SK-N-SH treated with all-trans-retinoic acid at 6 μM for 48 hours (cell line): ENCODE measurements at regions not wholly inside any gene's neighbourhood (a gene's known extent, or its start where the extent isn't known, plus 50 kb on each side); places are given as distances from the start of the nearest gene placed in this dataset.

ENCODE experiments used
- ATAC-seq: fragments of 200-7000 bp; cut with Tn5 transposase; 3 replicates; pipeline ENCODE4 v1.9.1; 2020; ENCODE audit warnings: mild to moderate bottlenecking, moderate library complexity
- ARNTL ChIP-seq: fragments of 450-650 bp; formaldehyde crosslinking; IDR thresholded peaks from 2 replicates; pipeline ENCODE4 v1.5.0; 2020; ENCODE audit warnings: low read depth, mild to moderate bottlenecking, moderate library complexity, borderline replicate concordance
- BACH2 ChIP-seq: fragments of 250-450 bp; sonication (Bioruptor Pico); IDR thresholded peaks from 2 replicates; pipeline ENCODE4 v1.9.0; 2021; ENCODE audit warnings: mild to moderate bottlenecking, borderline replicate concordance
- CREB5 ChIP-seq: fragments of 250-450 bp; sonication (Bioruptor Pico); IDR thresholded peaks from 2 replicates; pipeline ENCODE4 v1.5.1; 2020; ENCODE audit warnings: low read depth, mild to moderate bottlenecking, moderate library complexity
- CSDC2 ChIP-seq: fragments of 250-450 bp; sonication (Bioruptor Pico); IDR thresholded peaks from 2 replicates; pipeline ENCODE4 v1.5.0; 2020; ENCODE audit warnings: mild to moderate bottlenecking, moderate library complexity
- ESRRG ChIP-seq: fragments of 250-450 bp; sonication (Bioruptor Pico); IDR thresholded peaks from 2 replicates; pipeline ENCODE4 v1.6.1; 2021; ENCODE audit warnings: mild to moderate bottlenecking
- GLIS3 ChIP-seq: fragments of 250-450 bp; sonication (Bioruptor Pico); IDR thresholded peaks from 2 replicates; pipeline ENCODE4 v1.5.0; 2020; ENCODE audit warnings: mild to moderate bottlenecking, moderate library complexity
- POU6F1 ChIP-seq: fragments of 250-450 bp; sonication (Bioruptor Pico); IDR thresholded peaks from 2 replicates; pipeline ENCODE4 v1.8.0; 2021; ENCODE audit warnings: low read depth, mild to moderate bottlenecking, moderate library complexity, borderline replicate concordance
- PPARA ChIP-seq: fragments of 250-450 bp; sonication (Bioruptor Pico); IDR thresholded peaks from 2 replicates; pipeline ENCODE4 v1.5.0; 2020; ENCODE audit warnings: mild to moderate bottlenecking, borderline replicate concordance
- RARB ChIP-seq: fragments of 250-450 bp; sonication (Bioruptor Pico); IDR thresholded peaks from 2 replicates; pipeline ENCODE4 v1.8.0; 2021; ENCODE audit warnings: mild to moderate bottlenecking, moderate library complexity
- SNAI2 ChIP-seq: fragments of 250-450 bp; sonication (Bioruptor Pico); IDR thresholded peaks from 2 replicates; pipeline ENCODE4 v1.5.0; 2020; ENCODE audit warnings: mild to moderate bottlenecking, moderate library complexity
- TCF4 ChIP-seq: fragments of 250-450 bp; sonication (Bioruptor Pico); IDR thresholded peaks from 2 replicates; pipeline ENCODE4 v1.8.0; 2021; ENCODE audit warnings: mild to moderate bottlenecking, moderate library complexity, borderline replicate concordance
- TSHZ2 ChIP-seq: fragments of 250-450 bp; sonication (Bioruptor Pico); IDR thresholded peaks from 2 replicates; pipeline ENCODE4 v1.5.0; 2020; ENCODE audit warnings: mild to moderate bottlenecking, moderate library complexity
- ZC3H10 ChIP-seq: fragments of 250-450 bp; sonication (Bioruptor Pico); IDR thresholded peaks from 2 replicates; pipeline ENCODE4 v1.5.1; 2021; ENCODE audit warnings: mild to moderate bottlenecking, moderate library complexity
- ZFP3 ChIP-seq: fragments of 250-450 bp; sonication (Bioruptor Pico); IDR thresholded peaks from 2 replicates; pipeline ENCODE4 v1.5.0; 2020; ENCODE audit warnings: mild to moderate bottlenecking, moderate library complexity
- ZNF565 ChIP-seq: fragments of 450-650 bp; formaldehyde crosslinking; conservative IDR thresholded peaks from 2 replicates; pipeline ENCODE4 v1.5.0; 2020; ENCODE audit warnings: low read depth, mild to moderate bottlenecking, moderate library complexity
- ZNF70 ChIP-seq: fragments of 450-650 bp; formaldehyde crosslinking; IDR thresholded peaks from 2 replicates; pipeline ENCODE4 v1.5.0; 2020; ENCODE audit warnings: mild to moderate bottlenecking, moderate library complexity
- TF ChIP-seq, protein P1 (sequence below): fragments of 250-450 bp; sonication (Bioruptor Pico); IDR thresholded peaks from 2 replicates; pipeline ENCODE4 v1.8.0; 2020; ENCODE audit warnings: mild to moderate bottlenecking, moderate library complexity, borderline replicate concordance
- TF ChIP-seq, protein P2 (sequence below): fragments of 250-450 bp; sonication (Bioruptor Pico); IDR thresholded peaks from 2 replicates; pipeline ENCODE4 v1.5.1; 2021; ENCODE audit warnings: mild to moderate bottlenecking, moderate library complexity

DNA sequence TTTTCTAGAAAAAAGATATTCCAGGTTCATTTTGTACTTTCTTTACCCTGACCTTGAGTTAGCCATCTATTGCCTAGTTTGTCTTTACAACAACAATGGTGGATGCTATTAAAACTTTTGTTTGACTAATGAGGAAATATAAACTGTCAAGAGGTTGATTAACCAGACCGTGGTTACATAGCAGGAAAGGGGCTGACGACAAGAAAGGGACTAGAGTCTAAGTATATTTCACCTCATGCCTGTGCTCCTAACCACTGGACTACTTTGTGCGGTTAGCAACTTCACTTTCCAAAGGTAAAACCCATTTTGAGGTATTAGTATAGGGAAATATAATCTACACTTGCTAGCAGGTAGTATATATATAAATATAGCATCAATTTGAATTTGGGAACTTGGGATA, 327.1 kb downstream of the SATB1 start (continued):
- TF ChIP-seq, protein P1, sequence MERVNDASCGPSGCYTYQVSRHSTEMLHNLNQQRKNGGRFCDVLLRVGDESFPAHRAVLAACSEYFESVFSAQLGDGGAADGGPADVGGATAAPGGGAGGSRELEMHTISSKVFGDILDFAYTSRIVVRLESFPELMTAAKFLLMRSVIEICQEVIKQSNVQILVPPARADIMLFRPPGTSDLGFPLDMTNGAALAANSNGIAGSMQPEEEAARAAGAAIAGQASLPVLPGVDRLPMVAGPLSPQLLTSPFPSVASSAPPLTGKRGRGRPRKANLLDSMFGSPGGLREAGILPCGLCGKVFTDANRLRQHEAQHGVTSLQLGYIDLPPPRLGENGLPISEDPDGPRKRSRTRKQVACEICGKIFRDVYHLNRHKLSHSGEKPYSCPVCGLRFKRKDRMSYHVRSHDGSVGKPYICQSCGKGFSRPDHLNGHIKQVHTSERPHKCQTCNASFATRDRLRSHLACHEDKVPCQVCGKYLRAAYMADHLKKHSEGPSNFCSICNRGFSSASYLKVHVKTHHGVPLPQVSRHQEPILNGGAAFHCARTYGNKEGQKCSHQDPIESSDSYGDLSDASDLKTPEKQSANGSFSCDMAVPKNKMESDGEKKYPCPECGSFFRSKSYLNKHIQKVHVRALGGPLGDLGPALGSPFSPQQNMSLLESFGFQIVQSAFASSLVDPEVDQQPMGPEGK (CRISPR knock-in tag) = no peak

- no peak for ATAC-seq
- TF ChIP-seq CSDC2 (CRISPR knock-in tag) (no peak), RARB (CRISPR knock-in tag) (no peak), ZC3H10 (CRISPR knock-in tag) (no peak), TCF4 (CRISPR knock-in tag) (no peak), ZFP3 (CRISPR knock-in tag) (no peak), TSHZ2 (CRISPR knock-in tag) (no peak), POU6F1 (CRISPR knock-in tag) (no peak), BACH2 (no peak), GLIS3 (CRISPR knock-in tag) (no peak), ZNF70 (CRISPR knock-in tag) (no peak), SNAI2 (no peak), CREB5 (no peak), ZNF565 (CRISPR knock-in tag) (no peak), PPARA (CRISPR knock-in tag) (no peak)
- TF ChIP-seq, protein P2, sequence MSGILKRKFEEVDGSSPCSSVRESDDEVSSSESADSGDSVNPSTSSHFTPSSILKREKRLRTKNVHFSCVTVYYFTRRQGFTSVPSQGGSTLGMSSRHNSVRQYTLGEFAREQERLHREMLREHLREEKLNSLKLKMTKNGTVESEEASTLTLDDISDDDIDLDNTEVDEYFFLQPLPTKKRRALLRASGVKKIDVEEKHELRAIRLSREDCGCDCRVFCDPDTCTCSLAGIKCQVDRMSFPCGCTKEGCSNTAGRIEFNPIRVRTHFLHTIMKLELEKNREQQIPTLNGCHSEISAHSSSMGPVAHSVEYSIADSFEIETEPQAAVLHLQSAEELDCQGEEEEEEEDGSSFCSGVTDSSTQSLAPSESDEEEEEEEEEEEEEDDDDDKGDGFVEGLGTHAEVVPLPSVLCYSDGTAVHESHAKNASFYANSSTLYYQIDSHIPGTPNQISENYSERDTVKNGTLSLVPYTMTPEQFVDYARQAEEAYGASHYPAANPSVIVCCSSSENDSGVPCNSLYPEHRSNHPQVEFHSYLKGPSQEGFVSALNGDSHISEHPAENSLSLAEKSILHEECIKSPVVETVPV (CRISPR knock-in tag) = no peak
These were observed 327.7 kb downstream of the SATB1 start for GRCh38 chr3:18097473-18097872.

DNA sequence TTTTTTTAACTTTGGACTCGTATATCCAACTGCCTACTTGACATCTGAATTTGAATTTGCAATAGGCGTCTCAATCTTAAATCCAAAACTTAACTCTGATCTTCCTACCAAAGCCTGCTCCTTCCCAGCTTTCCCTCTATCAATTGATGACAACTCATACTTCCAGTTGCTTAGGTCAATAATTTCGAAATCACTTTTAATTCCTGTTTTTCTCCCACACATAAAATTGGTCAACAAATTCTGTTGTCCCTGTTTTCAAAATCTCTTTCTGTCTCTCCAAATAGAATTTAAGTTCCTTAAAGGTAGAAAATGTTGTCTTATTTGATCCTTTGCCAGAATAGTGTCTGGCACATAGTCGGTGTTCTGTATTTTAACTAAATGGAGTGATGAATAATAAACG, 332.4 kb downstream of the SATB1 start:
- no peak for TF ChIP-seq ESRRG (CRISPR knock-in tag)
- TF ChIP-seq, protein P1 (CRISPR knock-in tag) = no peak
- TF ChIP-seq ZNF565 (CRISPR knock-in tag) = no peak
- TF ChIP-seq ARNTL (CRISPR knock-in tag) = no peak
- ATAC-seq = no peak

GRCh38 chr3:18090377-18090776, 334.8 kb downstream of the SATB1 start:
- ATAC-seq = no peak
- TF ChIP-seq POU6F1 (CRISPR knock-in tag) = no peak
- TF ChIP-seq TSHZ2 (CRISPR knock-in tag) = no peak
- no peak for TF ChIP-seq ZNF565 (CRISPR knock-in tag)
- TF ChIP-seq, protein P1 (CRISPR knock-in tag) = no peak
- no peak for TF ChIP-seq ZNF70 (CRISPR knock-in tag)
